Trophoblast cell (in vitro differentiated cells and primary cell): ENCODE measurements at regions not wholly inside any gene's neighbourhood (a gene's known extent, or its start where the extent isn't known, plus 50 kb on each side); places are given as distances from the start of the nearest gene placed in this dataset.

Source experiments
- DNase-seq, 2 donors: peaks; one replicate each; pipeline ENCODE4 v3.0.0-alpha.2; 2016
- H2AFZ ChIP-seq: 2 replicates; pipeline ENCODE4 v1.6.1; 2013; ENCODE audit warnings: low read length, moderate library complexity, mild to moderate bottlenecking; ENCODE audit not compliant: insufficient read depth, poor library complexity
- H2AK5ac ChIP-seq: 2 replicates; pipeline ENCODE4 v1.6.1; 2013; ENCODE audit warnings: mild to moderate bottlenecking, low read length
- H2BK120ac ChIP-seq: 2 replicates; pipeline ENCODE4 v1.6.1; 2013; ENCODE audit warnings: low read length, mild to moderate bottlenecking, moderate library complexity; ENCODE audit not compliant: insufficient read depth, poor library complexity
- H2BK12ac ChIP-seq: 2 replicates; pipeline ENCODE4 v1.6.1; 2013; ENCODE audit warnings: mild to moderate bottlenecking, low read length, moderate library complexity
- H2BK5ac ChIP-seq: 2 replicates; pipeline ENCODE4 v1.6.1; 2013; ENCODE audit warnings: low read length, low read depth, moderate library complexity, mild to moderate bottlenecking; ENCODE audit not compliant: poor library complexity
- H3K14ac ChIP-seq: 2 replicates; pipeline ENCODE4 v1.6.1; 2013; ENCODE audit warnings: mild to moderate bottlenecking, low read length
- H3K18ac ChIP-seq: 2 replicates; pipeline ENCODE4 v1.6.1; 2013; ENCODE audit warnings: mild to moderate bottlenecking, low read length
- H3K23ac ChIP-seq: 2 replicates; pipeline ENCODE4 v1.6.1; 2013; ENCODE audit warnings: low read length
- H3K27ac ChIP-seq: 2 replicates; pipeline ENCODE4 v1.5.1; 2013; ENCODE audit warnings: low read depth, mild to moderate bottlenecking, inconsistent platforms, low read length, moderate library complexity
- H3K27me3 ChIP-seq: 2 replicates; pipeline ENCODE4 v1.6.1; 2013; ENCODE audit warnings: inconsistent platforms, mild to moderate bottlenecking, low read length, moderate library complexity; ENCODE audit not compliant: insufficient read depth
- H3K36me3 ChIP-seq, 2 experiments: 1 replicate in 1 of 2; 2 replicates in 1 of 2; pipeline ENCODE4 v1.6.1; 2013; ENCODE audit warnings: low read length in 2 of 2, mild to moderate bottlenecking in 2 of 2, moderate library complexity in 1 of 2; ENCODE audit not compliant: insufficient read depth in 2 of 2, control insufficient read depth in 1 of 2
- H3K4ac ChIP-seq: 2 replicates; pipeline ENCODE4 v1.6.1; 2013; ENCODE audit warnings: low read depth, mild to moderate bottlenecking, low read length, moderate library complexity
- H3K4me1 ChIP-seq, 2 experiments: 1 replicate in 1 of 2; 2 replicates in 1 of 2; pipeline ENCODE4 v1.6.1; 2013; ENCODE audit warnings: low read length in 2 of 2, mild to moderate bottlenecking in 2 of 2, moderate library complexity in 1 of 2; ENCODE audit not compliant: insufficient read depth in 2 of 2, control insufficient read depth in 1 of 2
- H3K4me2 ChIP-seq: 2 replicates; pipeline ENCODE4 v1.6.1; 2013; ENCODE audit warnings: inconsistent platforms, mild to moderate bottlenecking, low read length, moderate library complexity
- H3K4me3 ChIP-seq: 2 replicates; pipeline ENCODE4 v1.5.1; 2013; ENCODE audit warnings: mild to moderate bottlenecking, low read depth, low read length, inconsistent platforms
- H3K79me1 ChIP-seq: one replicate; pipeline ENCODE4 v1.6.1; 2013; ENCODE audit warnings: low read length
- H3K79me2 ChIP-seq: 2 replicates; pipeline ENCODE4 v1.6.1; 2013; ENCODE audit warnings: low read length, mild to moderate bottlenecking; ENCODE audit not compliant: control insufficient read depth, insufficient read depth, poor library complexity
- H3K9ac ChIP-seq: 2 replicates; pipeline ENCODE4 v1.6.1; 2013; ENCODE audit warnings: mild to moderate bottlenecking, low read length
- H3K9me3 ChIP-seq: 2 replicates; pipeline ENCODE4 v1.6.1; 2013; ENCODE audit warnings: low read depth, mild to moderate bottlenecking, control low read depth, inconsistent platforms, low read length; ENCODE audit not compliant: insufficient read depth
- H4K12ac ChIP-seq: 2 replicates; pipeline ENCODE4 v1.6.1; 2013; ENCODE audit warnings: low read depth, mild to moderate bottlenecking, low read length, moderate library complexity
- H4K8ac ChIP-seq: 2 replicates; pipeline ENCODE4 v1.6.1; 2013; ENCODE audit warnings: low read depth, mild to moderate bottlenecking, low read length, moderate library complexity
- H4K91ac ChIP-seq: one replicate; pipeline ENCODE4 v1.6.1; 2013; ENCODE audit warnings: low read depth, mild to moderate bottlenecking, low read length, moderate library complexity
- WGBS: extraction: QIAGEN DNeasy Blood & Tissue Kit; methylation state at CpG from one replicate; pipeline ENCODE4 v1.1.7; 2013; ENCODE audit warnings: missing lambda C conversion rate; ENCODE audit not compliant: insufficient read length, insufficient coverage; ENCODE audit errors: extremely low coverage; 5-methylcytosine and 5-hydroxymethylcytosine counted together

GRCh38 chr17:6346986-6347385 lies 87.9 kb downstream of the AIPL1 start:
- no peak for DNase-seq
- no peaks in the 10 kb centered on the region for H3K36me3 ChIP-seq
- no peaks in the 10 kb centered on the region for H3K79me2 ChIP-seq
- no peaks in the 10 kb centered on the region for H3K79me1 ChIP-seq
- no peaks in the 10 kb centered on the region for H3K4me1 ChIP-seq
- H3K4ac ChIP-seq, result no peak overlapping the region
- WGBS, result no CpG with 5 or more reads among the region's 2 CpGs
- H4K8ac ChIP-seq, result no peak overlapping the region
- no peak overlapping the region for H4K91ac ChIP-seq
- H3K27me3 ChIP-seq, result no peaks in the 10 kb centered on the region
- H2BK5ac ChIP-seq, result no peak overlapping the region
- H3K18ac ChIP-seq, result no peak overlapping the region
- H3K9ac ChIP-seq, result no peak overlapping the region
- no peak overlapping the region for H4K12ac ChIP-seq
- H2BK120ac ChIP-seq, result no peak overlapping the region
- no peak overlapping the region for H2BK12ac ChIP-seq
- H3K14ac ChIP-seq, result no peak overlapping the region
- no peak overlapping the region for H3K4me2 ChIP-seq
- no peak overlapping the region for H3K23ac ChIP-seq
- H3K9me3 ChIP-seq, result peaks cover 1% of the 10 kb centered on the region
- no peak overlapping the region for H2AK5ac ChIP-seq
- H3K27ac ChIP-seq, result no peak overlapping the region
- no peak overlapping the region for H2AFZ ChIP-seq
- H3K4me3 ChIP-seq, result no peak overlapping the region

GRCh38 chr17:6346156-6346786 lies 88.7 kb downstream of the AIPL1 start:
- no peak overlapping the region for H4K8ac ChIP-seq
- H3K79me2 ChIP-seq, result no peaks in the 10 kb centered on the region
- H2AK5ac ChIP-seq, result no peak overlapping the region
- no peaks in the 10 kb centered on the region for H3K4me1 ChIP-seq
- H3K18ac ChIP-seq, result no peak overlapping the region
- H3K9me3 ChIP-seq, result peaks cover 1% of the 10 kb centered on the region
- H2BK12ac ChIP-seq, result no peak overlapping the region
- H3K36me3 ChIP-seq, result no peaks in the 10 kb centered on the region
- H2BK120ac ChIP-seq, result no peak overlapping the region
- H3K23ac ChIP-seq, result no peak overlapping the region
- no peak overlapping the region for H3K14ac ChIP-seq
- H3K4me2 ChIP-seq, result no peak overlapping the region
- no peak for DNase-seq
- no peaks in the 10 kb centered on the region for H3K79me1 ChIP-seq
- no CpG with 5 or more reads among the region's 6 CpGs for WGBS
- H3K27ac ChIP-seq, result no peak overlapping the region
- H2BK5ac ChIP-seq, result no peak overlapping the region
- H3K4ac ChIP-seq, result no peak overlapping the region
- H4K91ac ChIP-seq, result no peak overlapping the region
- H3K4me3 ChIP-seq, result no peak overlapping the region
- no peak overlapping the region for H2AFZ ChIP-seq
- H4K12ac ChIP-seq, result no peak overlapping the region
- H3K9ac ChIP-seq, result no peak overlapping the region
- H3K27me3 ChIP-seq, result no peaks in the 10 kb centered on the region

- H3K79me2 ChIP-seq, result no peaks in the 10 kb centered on the region
- H2BK5ac ChIP-seq, result no peak overlapping the region
- WGBS, result no CpG with 5 or more reads among the region's 3 CpGs
- H2BK120ac ChIP-seq, result no peak overlapping the region
- no peak overlapping the region for H3K9ac ChIP-seq
- no peak overlapping the region for H4K8ac ChIP-seq
- H3K23ac ChIP-seq, result no peak overlapping the region
- H3K4me3 ChIP-seq, result no peak overlapping the region
- H3K4ac ChIP-seq, result no peak overlapping the region
- H3K27me3 ChIP-seq, result no peaks in the 10 kb centered on the region
- H3K36me3 ChIP-seq, result no peaks in the 10 kb centered on the region
- H3K4me1 ChIP-seq, result no peaks in the 10 kb centered on the region
- no peak overlapping the region for H3K27ac ChIP-seq
- no peak overlapping the region for H4K12ac ChIP-seq
- no peak overlapping the region for H2BK12ac ChIP-seq
- DNase-seq, result no peak
- no peak overlapping the region for H3K18ac ChIP-seq
- no peaks in the 10 kb centered on the region for H3K9me3 ChIP-seq
- H2AFZ ChIP-seq, result no peak overlapping the region
- no peaks in the 10 kb centered on the region for H3K79me1 ChIP-seq
- H3K4me2 ChIP-seq, result no peak overlapping the region
- no peak overlapping the region for H3K14ac ChIP-seq
- H2AK5ac ChIP-seq, result no peak overlapping the region
- no peak overlapping the region for H4K91ac ChIP-seq
Observed at GRCh38 chr17:6343736-6344135, 91.2 kb downstream of the AIPL1 start.

- Histone ChIP-seq H3K79me2 (no peaks in the 10 kb centered on the region), H3K4ac (no peak overlapping the region), H3K4me2 (no peak overlapping the region), H3K27me3 (no peaks in the 10 kb centered on the region), H3K23ac (no peak overlapping the region), H4K8ac (no peak overlapping the region), H3K9ac (no peak overlapping the region), H3K18ac (no peak overlapping the region), H3K79me1 (no peaks in the 10 kb centered on the region), H3K4me3 (no peak overlapping the region), H3K27ac (no peak overlapping the region), H4K12ac (no peak overlapping the region), H4K91ac (no peak overlapping the region), H2BK120ac (no peak overlapping the region), H2BK12ac (no peak overlapping the region), H2BK5ac (no peak overlapping the region), H3K9me3 (no peaks in the 10 kb centered on the region), H3K4me1 (no peaks in the 10 kb centered on the region), H3K36me3 (no peaks in the 10 kb centered on the region), H2AK5ac (no peak overlapping the region), H3K14ac (no peak overlapping the region), H2AFZ (no peak overlapping the region)
- no CpG with 5 or more reads among the region's 5 CpGs for WGBS
- no peak for DNase-seq
Observed at GRCh38 chr17:6343191-6343590, 91.7 kb downstream of the AIPL1 start.
